Activated CD4-positive, alpha-beta T cell treated with anti-CD3 and anti-CD28 coated beads for 36 hours (primary cell): ENCODE measurements at regions not wholly inside any gene's neighbourhood (a gene's known extent, or its start where the extent isn't known, plus 50 kb on each side); places are given as distances from the start of the nearest gene placed in this dataset.

ENCODE experiments used
- ATAC-seq: fragments of 200-7000 bp; cut with Tn5 transposase; one replicate; pipeline ENCODE4 v1.10.0; 2021; ENCODE audit warnings: mild to moderate bottlenecking, moderate library complexity
- CTCF ChIA-PET: fragments of 350-600 bp; sonication (Branson Sonifier 250); formaldehyde crosslinking; loops from one replicate; lab custom pipeline; 2021; ENCODE audit warnings: antibody characterized with exemption; lab: Charles Lee
- POLR2A ChIA-PET: fragments of 350-600 bp; sonication (Branson Sonifier 250); formaldehyde crosslinking; loops from one replicate; lab custom pipeline; 2021; ENCODE audit warnings: antibody characterized with exemption, inconsistent platforms; lab: Charles Lee
- DNase-seq: peaks from one replicate; pipeline ENCODE4 v3.0.0-alpha.2; 2020
- H3K27ac Mint-ChIP-seq: one replicate; pipeline ENCODE4 v1.8.0; 2021; ENCODE audit warnings: mixed read lengths
- H3K27me3 Mint-ChIP-seq: one replicate; pipeline ENCODE4 v1.8.0; 2021; ENCODE audit warnings: mixed read lengths
- H3K36me3 Mint-ChIP-seq: one replicate; pipeline ENCODE4 v1.8.0; 2021; ENCODE audit warnings: low read depth, mixed read lengths
- H3K4me1 Mint-ChIP-seq: one replicate; pipeline ENCODE4 v1.8.0; 2021; ENCODE audit warnings: mixed read lengths
- H3K4me3 Mint-ChIP-seq: one replicate; pipeline ENCODE4 v1.8.0; 2021; ENCODE audit warnings: mild to moderate bottlenecking, moderate library complexity, mixed read lengths
- H3K9me3 Mint-ChIP-seq: one replicate; pipeline ENCODE4 v1.8.0; 2021; ENCODE audit warnings: low read depth, mixed read lengths
- intact Hi-C, 2 experiments: fragments of 100-400 bp; cut with DNase I in 1 of 2; cut with micrococcal nuclease in 1 of 2; formaldehyde crosslinking; loops; one replicate each; pipeline versions ENCODE4 v1.14.2 to v1.15.1; 2022 to 2024; cut with DNase I, micrococcal nuclease

DNA sequence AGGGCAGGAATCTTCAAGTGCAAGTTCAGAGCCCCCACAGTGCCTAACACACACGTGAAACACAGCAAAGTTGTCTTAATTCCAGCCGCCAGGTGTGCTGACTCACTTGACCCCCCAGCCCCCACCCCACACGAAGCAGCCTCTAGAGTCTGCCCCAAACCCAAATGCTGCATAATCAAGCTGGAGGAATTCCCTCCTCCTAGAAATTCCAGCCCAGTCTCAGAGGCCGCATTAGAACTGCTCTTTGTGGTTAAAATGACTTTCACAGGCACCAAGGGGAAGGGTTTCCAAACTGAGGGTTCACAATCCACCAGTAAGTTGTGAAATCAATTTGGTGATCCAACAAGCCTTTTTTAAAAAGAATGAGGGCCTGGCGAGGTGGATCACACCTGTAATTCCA, 67.0 kb upstream of the PLXNA4 start:
- intact Hi-C loops: no loop called here
- Mint-ChIP-seq H3K4me1 (no peaks in the 10 kb centered on the region), H3K27me3 (no peaks in the 10 kb centered on the region), H3K9me3 (no peaks in the 10 kb centered on the region), H3K36me3 (no peaks in the 10 kb centered on the region), H3K27ac (no peak overlapping the region), H3K4me3 (no peak overlapping the region)
- ChIA-PET POLR2A (no interaction called here), CTCF (no interaction called here)
- ATAC-seq (no peak), DNase-seq (no peak)

DNA sequence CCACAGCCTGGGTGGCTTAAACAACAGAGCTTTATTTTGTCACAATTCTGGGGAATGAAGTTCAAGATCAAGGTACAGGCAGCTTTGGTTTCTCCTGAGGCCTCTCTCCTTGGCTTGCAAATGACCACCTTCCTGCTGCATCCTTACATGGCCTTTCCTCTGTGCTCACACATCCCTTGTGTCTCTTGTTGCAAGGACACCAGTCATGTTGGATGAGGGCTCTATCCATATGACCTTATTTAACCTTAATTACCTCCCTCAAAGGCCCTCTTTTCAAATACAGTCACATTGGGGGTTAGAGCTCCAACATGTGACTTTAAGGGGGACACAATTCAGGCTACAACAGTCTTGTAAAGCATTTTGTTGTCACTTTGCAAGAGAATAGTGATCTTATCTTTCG, 65.0 kb upstream of the PLXNA4 start:
- no peaks in the 10 kb centered on the region for H3K36me3 Mint-ChIP-seq
- POLR2A ChIA-PET: no interaction called here
- no peaks in the 10 kb centered on the region for H3K27me3 Mint-ChIP-seq
- CTCF ChIA-PET: no interaction called here
- no peak for DNase-seq
- H3K4me1 Mint-ChIP-seq: no peaks in the 10 kb centered on the region
- no peaks in the 10 kb centered on the region for H3K9me3 Mint-ChIP-seq
- ATAC-seq: no peak
- intact Hi-C loops: no loop called here
- H3K27ac Mint-ChIP-seq: no peak overlapping the region
- no peak overlapping the region for H3K4me3 Mint-ChIP-seq

DNA sequence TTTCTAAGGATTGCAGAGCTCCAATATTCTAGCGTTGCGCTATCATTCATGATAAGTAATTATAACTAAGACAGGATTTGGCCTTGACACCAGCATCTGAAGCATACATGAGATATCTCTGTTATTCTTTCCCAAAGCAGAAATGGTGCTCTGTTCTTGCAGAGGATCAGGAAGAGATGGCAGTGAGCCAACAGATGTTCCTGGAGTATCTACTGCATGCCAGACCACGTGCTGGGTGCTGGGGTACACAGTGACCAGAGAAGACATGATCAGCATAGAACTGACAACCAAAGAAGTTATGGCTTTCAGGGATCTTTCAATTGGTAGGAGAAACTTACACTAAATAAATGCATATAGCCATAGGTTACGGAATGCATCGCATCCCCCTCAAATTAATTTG, 63.7 kb upstream of the PLXNA4 start:
- H3K4me1 Mint-ChIP-seq: no peaks in the 10 kb centered on the region

DNA sequence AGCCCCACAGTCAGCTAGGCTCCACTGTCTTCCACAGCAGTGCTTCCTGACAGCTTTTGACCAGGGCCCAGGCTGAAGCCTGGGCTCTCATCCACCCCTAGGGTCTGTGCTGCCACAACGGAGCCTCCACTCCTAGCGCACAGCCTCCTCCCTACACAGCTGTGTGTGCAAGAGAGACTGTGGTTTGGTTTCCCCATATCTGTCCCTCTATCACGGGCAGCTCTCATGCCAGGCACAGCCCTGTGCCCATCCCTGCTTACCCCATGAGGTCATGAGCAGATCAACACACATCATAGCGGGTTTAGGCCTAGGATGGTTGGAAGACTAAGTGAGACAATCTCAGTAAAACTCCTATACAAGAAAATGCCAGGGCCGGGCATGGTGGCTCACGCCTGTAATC, 61.7 kb upstream of the PLXNA4 start:
- no peaks in the 10 kb centered on the region for H3K4me1 Mint-ChIP-seq
- DNase-seq (no peak), ATAC-seq (no peak)
- H3K9me3 Mint-ChIP-seq: no peaks in the 10 kb centered on the region
- H3K27me3 Mint-ChIP-seq: no peaks in the 10 kb centered on the region
- no peaks in the 10 kb centered on the region for H3K36me3 Mint-ChIP-seq
- no peak overlapping the region for H3K4me3 Mint-ChIP-seq
- ChIA-PET POLR2A (no interaction called here), CTCF (no interaction called here)
- no peak overlapping the region for H3K27ac Mint-ChIP-seq
- intact Hi-C loops: no loop called here

More for the DNA sequence above, 63.7 kb upstream of the PLXNA4 start:
- Mint-ChIP-seq H3K27me3 (no peaks in the 10 kb centered on the region), H3K9me3 (no peaks in the 10 kb centered on the region), H3K4me3 (no peak overlapping the region), H3K36me3 (no peaks in the 10 kb centered on the region), H3K27ac (no peak overlapping the region)
- ChIA-PET CTCF (no interaction called here), POLR2A (no interaction called here)
- ATAC-seq: no peak
- intact Hi-C loops: no loop called here
- DNase-seq: no peak

DNA sequence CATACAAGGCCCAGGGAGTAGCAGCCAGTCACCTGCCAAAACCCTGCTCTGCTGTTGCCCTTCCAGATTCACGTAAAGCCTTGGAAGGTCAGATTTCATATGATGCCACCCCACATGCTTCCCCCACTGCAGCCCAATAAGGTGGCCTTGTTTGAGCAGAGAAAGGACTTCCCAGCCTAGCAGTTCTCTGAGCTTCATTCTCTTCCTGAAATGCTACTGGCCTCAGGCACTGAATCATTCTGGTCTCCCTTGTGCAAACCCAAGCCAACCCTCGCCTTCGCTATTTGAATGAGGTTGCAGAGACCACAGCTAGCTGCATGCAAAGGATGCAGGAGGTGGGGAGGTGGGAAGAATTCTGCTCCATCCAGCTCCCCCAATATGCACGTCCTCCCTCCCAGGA, 60.3 kb upstream of the PLXNA4 start:
- Mint-ChIP-seq H3K4me3 (no peak overlapping the region), H3K9me3 (no peaks in the 10 kb centered on the region), H3K36me3 (no peaks in the 10 kb centered on the region), H3K4me1 (no peaks in the 10 kb centered on the region), H3K27me3 (no peaks in the 10 kb centered on the region), H3K27ac (no peak overlapping the region)
- ChIA-PET CTCF (no interaction called here), POLR2A (no interaction called here)
- intact Hi-C loops: no loop called here
- DNase-seq (no peak), ATAC-seq (no peak)

DNA sequence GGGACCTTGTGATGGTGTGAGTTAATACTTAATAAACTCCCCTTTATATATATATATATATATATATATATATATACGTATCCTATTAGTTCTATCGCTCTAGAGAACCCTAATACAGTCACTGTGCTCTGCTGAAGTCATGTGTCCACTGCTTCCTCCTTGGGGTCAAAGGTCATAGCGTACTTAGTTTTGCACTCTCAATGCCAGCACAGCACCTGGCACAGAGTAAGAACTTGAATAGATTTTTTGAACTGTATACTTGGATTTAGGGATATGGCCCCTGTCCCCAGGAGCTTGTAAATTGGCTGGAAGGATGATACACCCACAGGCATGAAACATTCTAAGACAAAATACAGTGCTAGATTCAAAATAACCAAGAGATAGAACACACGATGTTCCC, 58.9 kb upstream of the PLXNA4 start:
- CTCF ChIA-PET: interaction anchor here (0.6 kb wide), 1 partner anchor 66 kb away, joined by 3 read pairs; no protein-coding TSS in a partner anchor
- H3K9me3 Mint-ChIP-seq: no peaks in the 10 kb centered on the region

DNA sequence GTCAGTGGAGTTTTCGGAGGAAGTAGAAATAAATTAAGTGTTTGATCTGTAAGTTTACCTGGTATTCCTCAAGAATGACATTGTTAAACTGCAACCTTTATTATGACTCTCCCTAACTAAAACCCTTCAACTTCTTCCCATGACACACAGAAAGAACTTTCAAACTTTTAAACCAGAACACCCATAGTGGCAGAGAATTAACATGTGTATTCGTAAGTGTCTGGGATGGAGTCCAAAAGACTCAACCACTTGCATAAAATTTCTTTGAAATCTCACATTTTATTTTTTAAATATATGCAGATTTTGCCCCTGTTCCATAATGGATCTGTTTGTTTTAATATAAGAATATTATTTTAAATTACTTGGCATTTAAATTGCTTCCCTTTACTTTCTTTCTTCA, 54.6 kb upstream of the PLXNA4 start:
- no peaks in the 10 kb centered on the region for H3K36me3 Mint-ChIP-seq
- POLR2A ChIA-PET: no interaction called here
- no peak overlapping the region for H3K27ac Mint-ChIP-seq
- ATAC-seq: no peak
- no peaks in the 10 kb centered on the region for H3K27me3 Mint-ChIP-seq
- DNase-seq: no peak
- intact Hi-C loops: no loop called here
- CTCF ChIA-PET: no interaction called here
- H3K4me1 Mint-ChIP-seq: no peaks in the 10 kb centered on the region
- no peak overlapping the region for H3K4me3 Mint-ChIP-seq
- no peaks in the 10 kb centered on the region for H3K9me3 Mint-ChIP-seq

More for the DNA sequence above, 58.9 kb upstream of the PLXNA4 start:
- Mint-ChIP-seq H3K27ac (no peak overlapping the region), H3K27me3 (no peaks in the 10 kb centered on the region), H3K36me3 (no peaks in the 10 kb centered on the region), H3K4me1 (no peaks in the 10 kb centered on the region), H3K4me3 (no peak overlapping the region)
- POLR2A ChIA-PET: no interaction called here
- intact Hi-C loops: no loop called here
- DNase-seq (no peak), ATAC-seq (no peak)
